Ovary (tissue), 3 donors: ENCODE measurements at regions not wholly inside any gene's neighbourhood (a gene's known extent, or its start where the extent isn't known, plus 50 kb on each side); places are given as distances from the start of the nearest gene placed in this dataset.

ENCODE experiments used
- CTCF ChIP-seq, 3 donors: fragments of 450-650 bp in 2 of 3; fragments of 200-600 bp in 1 of 3; IDR thresholded peaks; one replicate each; pipeline versions ENCODE4 v1.5.1 to v1.8.0; 2016 to 2022; ENCODE audit warnings: antibody characterized with exemption in 3 of 3, mild to moderate bottlenecking in 1 of 3
- EP300 ChIP-seq: sonication (generic); formaldehyde crosslinking; IDR thresholded peaks from one replicate; pipeline ENCODE4 v1.6.1; 2017; ENCODE audit warnings: antibody characterized with exemption
- donor health status: DM: no; HTN: no; CAD: no.

GRCh38 chr1:80047791-80048190, 1041.3 kb upstream of the ADGRL4 start:
- TF ChIP-seq CTCF (IDR thresholded peaks at IDR 0.05) (no peak), EP300 (no peak)
